H1 (cell line): ENCODE measurements at regions not wholly inside any gene's neighbourhood (a gene's known extent, or its start where the extent isn't known, plus 50 kb on each side); places are given as distances from the start of the nearest gene placed in this dataset.

ENCODE experiments used
- CTCF ChIA-PET: fragments of 300-600 bp; sonication (Branson Sonifier 250); formaldehyde crosslinking; loops from one replicate; lab custom pipeline; 2021; ENCODE audit not compliant: partially characterized antibody; lab: Charles Lee
- POLR2A ChIA-PET: fragments of 300-600 bp; sonication (Branson Sonifier 250); formaldehyde crosslinking; loops from one replicate; lab custom pipeline; 2021; ENCODE audit warnings: inconsistent platforms; ENCODE audit not compliant: partially characterized antibody; lab: Charles Lee
- DNase-seq, 2 experiments: peaks; one replicate each; pipeline versions ENCODE4 v3.0.0 to v3.0.0-alpha.2; 2010 to 2022; ENCODE audit warnings: low spot score in 2 of 2, low read depth in 1 of 2, mixed read lengths in 1 of 2
- FAIRE-seq: peaks from 2 replicates; lab custom pipeline; 2011; peaks lifted over from hg19 to GRCh38; lab: Jason Lieb, UNC
- H2AFZ ChIP-seq: 2 replicates; pipeline ENCODE4 v1.8.1; 2012; ENCODE audit warnings: low read length, inconsistent platforms
- H2AK5ac ChIP-seq: 2 replicates; pipeline ENCODE4 v1.6.1; 2013; ENCODE audit warnings: low read depth, low read length
- H2BK120ac ChIP-seq: replicated peaks from 2 replicates; pipeline ENCODE3; 2013; ENCODE audit warnings: low read depth, low read length, inconsistent platforms
- H2BK12ac ChIP-seq: 2 replicates; pipeline ENCODE4 v1.6.1; 2013; ENCODE audit warnings: low read depth, low read length
- H2BK15ac ChIP-seq: 2 replicates; pipeline ENCODE4 v1.6.1; 2013; ENCODE audit warnings: low read length
- H2BK20ac ChIP-seq: 2 replicates; pipeline ENCODE4 v1.6.1; 2013; ENCODE audit warnings: low read length
- H2BK5ac ChIP-seq: 2 replicates; pipeline ENCODE4 v1.6.1; 2013; ENCODE audit warnings: low read depth, low read length
- H3K14ac ChIP-seq: 2 replicates; pipeline ENCODE4 v1.6.1; 2013; ENCODE audit warnings: inconsistent platforms; ENCODE audit not compliant: insufficient read length
- H3K18ac ChIP-seq: 2 replicates; pipeline ENCODE4 v1.6.1; 2013; ENCODE audit warnings: low read length; ENCODE audit errors: extremely low read depth
- H3K23ac ChIP-seq: 2 replicates; pipeline ENCODE4 v1.6.1; 2013; ENCODE audit warnings: inconsistent platforms; ENCODE audit not compliant: insufficient read length
- H3K23me2 ChIP-seq: 2 replicates; pipeline ENCODE4 v1.6.1; 2013; ENCODE audit warnings: low read depth, low read length
- H3K27ac ChIP-seq: 2 replicates; pipeline ENCODE4 v1.6.1; 2011; ENCODE audit warnings: low read depth, low read length, inconsistent platforms
- H3K27me3 ChIP-seq, 4 experiments: replicated peaks in 1 of 4; 1 replicate in 1 of 4; 2 replicates in 3 of 4; pipeline versions ENCODE4 v1.6.1 to v1.8.1; 2011 to 2013; ENCODE audit warnings: low read length in 3 of 4, mild to moderate bottlenecking in 3 of 4, inconsistent platforms in 2 of 4, mixed read lengths in 2 of 4, moderate library complexity in 1 of 4; ENCODE audit not compliant: control insufficient read depth in 3 of 4, insufficient read depth in 3 of 4; ENCODE audit errors: extremely low read depth in 1 of 4
- H3K36me3 ChIP-seq, 4 experiments: 2 replicates each; pipeline versions ENCODE4 v1.6.1 to v1.8.1; 2011 to 2013; ENCODE audit warnings: mild to moderate bottlenecking in 4 of 4, low read length in 3 of 4, moderate library complexity in 2 of 4, control low read depth in 1 of 4, inconsistent platforms in 1 of 4; ENCODE audit not compliant: insufficient read depth in 4 of 4, control insufficient read depth in 2 of 4
- H3K4ac ChIP-seq: replicated peaks from 2 replicates; pipeline ENCODE3; 2013; ENCODE audit warnings: low read length, low read depth, mixed read lengths, inconsistent platforms; ENCODE audit not compliant: insufficient read length
- H3K4me1 ChIP-seq, 4 experiments: replicated peaks in 1 of 4; 1 replicate in 1 of 4; 2 replicates in 3 of 4; pipeline versions ENCODE4 v1.6.1 to v1.8.1; 2011 to 2013; ENCODE audit warnings: low read length in 3 of 4, inconsistent platforms in 2 of 4, mixed read lengths in 1 of 4; ENCODE audit not compliant: insufficient read depth in 4 of 4, control insufficient read depth in 3 of 4
- H3K4me2 ChIP-seq, 2 experiments: 2 replicates each; pipeline versions ENCODE4 v1.6.1 to v1.8.1; 2011 to 2013; ENCODE audit warnings: low read depth in 2 of 2, low read length in 2 of 2, control low read depth in 1 of 2, inconsistent platforms in 1 of 2, mild to moderate bottlenecking in 1 of 2; ENCODE audit not compliant: insufficient read depth in 1 of 2
- H3K4me3 ChIP-seq, 4 experiments: fragments of 200-600, 300-600 bp in 1 of 4; sonication (generic), shearing (Covaris generic), sonication (Bioruptor Twin) in 1 of 4; 2 replicates each; pipeline versions ENCODE4 v1.5.1 to v1.8.1; 2011 to 2016; ENCODE audit warnings: low read length in 4 of 4, low read depth in 3 of 4, control low read depth in 2 of 4, inconsistent platforms in 2 of 4, mild to moderate bottlenecking in 2 of 4, mixed read lengths in 1 of 4, moderate library complexity in 1 of 4; ENCODE audit not compliant: insufficient read depth in 2 of 4; ENCODE audit errors: extremely low read depth in 1 of 4
- H3K56ac ChIP-seq: replicated peaks from 2 replicates; pipeline ENCODE3; 2013; ENCODE audit warnings: low read depth, mild to moderate bottlenecking, mixed read lengths, low read length, inconsistent platforms; ENCODE audit not compliant: insufficient read length
- H3K79me1 ChIP-seq: 2 replicates; pipeline ENCODE4 v1.6.1; 2013; ENCODE audit warnings: low read depth, low read length, control low read depth
- H3K79me2 ChIP-seq, 2 experiments: 2 replicates each; pipeline versions ENCODE4 v1.6.1 to v1.8.1; 2012 to 2013; ENCODE audit warnings: low read length in 2 of 2, mild to moderate bottlenecking in 2 of 2, inconsistent platforms in 1 of 2; ENCODE audit not compliant: insufficient read depth in 2 of 2, control insufficient read depth in 1 of 2
- H3K9ac ChIP-seq, 4 experiments: replicated peaks in 1 of 4; 1 replicate in 1 of 4; 2 replicates in 3 of 4; pipeline versions ENCODE4 v1.6.1 to v1.8.1; 2011 to 2013; ENCODE audit warnings: low read depth in 3 of 4, low read length in 3 of 4, control low read depth in 2 of 4, mild to moderate bottlenecking in 2 of 4, moderate library complexity in 2 of 4, inconsistent platforms in 1 of 4; ENCODE audit errors: extremely low read depth in 1 of 4
- H3K9me3 ChIP-seq, 2 experiments: 2 replicates each; pipeline versions ENCODE4 v1.6.1 to v1.8.1; 2012 to 2013; ENCODE audit warnings: mild to moderate bottlenecking in 2 of 2, moderate library complexity in 2 of 2, control low read depth in 1 of 2, inconsistent platforms in 1 of 2, low read depth in 1 of 2, low read length in 1 of 2, mixed read lengths in 1 of 2; ENCODE audit not compliant: insufficient read depth in 2 of 2
- H4K20me1 ChIP-seq, 2 experiments: replicated peaks in 1 of 2; 2 replicates each; pipeline versions ENCODE3 to v1.8.1; 2011 to 2013; ENCODE audit warnings: inconsistent platforms in 2 of 2, low read length in 2 of 2, mild to moderate bottlenecking in 1 of 2; ENCODE audit not compliant: insufficient read depth in 2 of 2, control insufficient read depth in 1 of 2
- H4K5ac ChIP-seq: 2 replicates; pipeline ENCODE4 v1.6.1; 2013; ENCODE audit warnings: low read length, low read depth, mixed read lengths, inconsistent platforms; ENCODE audit not compliant: insufficient read length
- H4K8ac ChIP-seq: 2 replicates; pipeline ENCODE4 v1.8.0; 2013; ENCODE audit warnings: mild to moderate bottlenecking, moderate library complexity, low read length, inconsistent platforms; ENCODE audit not compliant: insufficient read depth; ENCODE audit errors: extremely low read depth
- H4K91ac ChIP-seq: replicated peaks from 2 replicates; pipeline ENCODE3; 2013; ENCODE audit warnings: low read length, mixed read lengths, inconsistent platforms; ENCODE audit not compliant: insufficient read length
- ATF2 ChIP-seq: IDR thresholded peaks from 2 replicates; pipeline ENCODE4 v1.6.1; 2012; ENCODE audit warnings: low read length, inconsistent platforms
- ATF3 ChIP-seq: IDR thresholded peaks from 2 replicates; pipeline ENCODE4 v1.6.1; 2011; ENCODE audit warnings: low read depth, mild to moderate bottlenecking, low read length; ENCODE audit not compliant: insufficient read depth
- BRCA1 ChIP-seq: IDR thresholded peaks from 2 replicates; pipeline ENCODE4 v1.6.1; 2012; ENCODE audit warnings: low read depth, low read length, improper control_type of control experiment
- CTBP2 ChIP-seq: IDR thresholded peaks from 2 replicates; pipeline ENCODE4 v1.7.0; 2011; ENCODE audit warnings: borderline replicate concordance, mild to moderate bottlenecking, moderate library complexity, mixed read lengths, low read length; ENCODE audit not compliant: insufficient read depth, insufficient read length
- JUN ChIP-seq: IDR thresholded peaks from 2 replicates; pipeline ENCODE4 v1.6.1; 2011; ENCODE audit warnings: low read depth, mild to moderate bottlenecking, improper control_type of control experiment, low read length
- MAFK ChIP-seq: IDR thresholded peaks from 2 replicates; pipeline ENCODE4 v1.6.1; 2012; ENCODE audit warnings: low read depth, mild to moderate bottlenecking, improper control_type of control experiment, low read length
- RNF2 ChIP-seq: fragments of 200-900, 300-1000 bp; sonication (generic); IDR thresholded peaks from 2 replicates; pipeline ENCODE4 v1.7.1; 2016; ENCODE audit warnings: borderline replicate concordance, low read depth, mild to moderate bottlenecking, antibody characterized with exemption, low read length; ENCODE audit not compliant: poor library complexity, severe bottlenecking; ENCODE audit errors: missing control alignments
- SP4 ChIP-seq: IDR thresholded peaks from 2 replicates; pipeline ENCODE4 v1.6.1; 2012; ENCODE audit warnings: low read length, inconsistent platforms
- TAF7 ChIP-seq: optimal IDR thresholded peaks from 2 replicates; pipeline ENCODE3; 2011; ENCODE audit warnings: low read depth, mild to moderate bottlenecking, inconsistent platforms, low read length, moderate library complexity, borderline replicate concordance
- YY1 ChIP-seq: IDR thresholded peaks from 2 replicates; pipeline ENCODE4 v1.6.1; 2011; ENCODE audit warnings: low read depth, mild to moderate bottlenecking, low read length
- WGBS, 2 experiments: shearing (Covaris generic) in 1 of 2; methylation state at CpG; one replicate each; pipeline versions ENCODE4 v1.1.6 to v1.1.7; 2013 to 2015; ENCODE audit warnings: low lambda C conversion rate in 2 of 2, mixed read lengths in 2 of 2, inconsistent platforms in 1 of 2, low coverage in 1 of 2, missing lambda C conversion rate in 1 of 2; ENCODE audit not compliant: insufficient replicate concordance in 2 of 2, insufficient coverage in 1 of 2, insufficient read length in 1 of 2; ENCODE audit errors: extremely low coverage in 1 of 2, missing lambda C conversion rate in 1 of 2; 5-methylcytosine and 5-hydroxymethylcytosine counted together

DNA sequence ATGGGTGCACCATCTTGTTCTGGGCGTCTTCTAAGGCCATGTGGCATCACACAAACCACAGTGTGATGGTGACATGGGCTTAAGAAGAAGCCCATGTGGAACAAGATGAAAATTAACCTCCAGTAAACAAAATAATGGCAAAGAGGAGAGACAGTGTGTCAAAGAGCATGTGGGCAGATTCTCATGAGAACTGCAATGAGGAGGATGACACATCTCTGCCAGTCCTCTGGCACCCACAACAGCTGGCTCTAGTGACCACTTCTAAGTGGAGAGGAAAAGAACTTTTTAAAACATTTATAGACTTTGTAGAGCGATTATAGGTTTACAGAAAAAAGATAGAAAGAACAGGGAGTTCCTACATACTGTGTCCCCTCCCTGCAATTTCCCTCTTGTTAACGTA is 401.4 kb downstream of the ATP23 start:
- ChIA-PET CTCF (interaction anchor here (0.6 to 2.0 kb wide), 5 partner anchors 8 to 399 kb away, joined by 3 to 10 read pairs (median 3); no protein-coding TSS in a partner anchor), POLR2A (no interaction called here)
- Histone ChIP-seq H3K18ac (no peak overlapping the region), H4K91ac (no peak overlapping the region), H4K5ac (no peak overlapping the region), H3K9ac (no peak overlapping the region), H2BK20ac (no peak overlapping the region), H3K14ac (no peak overlapping the region), H2BK5ac (no peak overlapping the region), H3K4me3 (no peak overlapping the region), H3K4me1 (no peaks in the 10 kb centered on the region), H2BK120ac (no peak overlapping the region), H3K4ac (no peak overlapping the region), H3K27me3 (no peaks in the 10 kb centered on the region), H3K9me3 (no peaks in the 10 kb centered on the region), H2BK12ac (no peak overlapping the region), H3K23me2 (no peaks in the 10 kb centered on the region; the same call in 1 of the 2 replicates), H3K23ac (no peak overlapping the region), H4K8ac (no peak overlapping the region), H2BK15ac (no peak overlapping the region), H3K56ac (no peak overlapping the region), H2AFZ (no peak overlapping the region), H3K36me3 (no peaks in the 10 kb centered on the region), H4K20me1 (no peaks in the 10 kb centered on the region), H3K79me1 (no peaks in the 10 kb centered on the region), H2AK5ac (no peak overlapping the region), H3K27ac (no peak overlapping the region), H3K4me2 (no peak overlapping the region), H3K79me2 (no peaks in the 10 kb centered on the region)
- no peak for FAIRE-seq
- no peak for DNase-seq
- no peak for TF ChIP-seq YY1
- TF ChIP-seq JUN, result no peak
- no peak for TF ChIP-seq CTBP2
- TF ChIP-seq TAF7, result no peak
- no peak for TF ChIP-seq ATF2
- TF ChIP-seq ATF3, result no peak
- no peak for TF ChIP-seq SP4
- no peak for TF ChIP-seq RNF2
- TF ChIP-seq MAFK, result no peak
- no peak for TF ChIP-seq BRCA1
- 93% methylated on average over 3 of the region's 3 CpGs; no CpG with 5 or more reads in 1 of the 2 experiments for WGBS, 2 experiments
